COR-L47 (cell line): ENCODE measurements at regions not wholly inside any gene's neighbourhood (a gene's known extent, or its start where the extent isn't known, plus 50 kb on each side); places are given as distances from the start of the nearest gene placed in this dataset.

ENCODE experiments used
- DNase-seq: peaks from one replicate; lab custom pipeline; 2025; lab: John Stamatoyannopoulos, UW

- DNase-seq = no peak
Observed at GRCh38 chr13:104045907-104046306, 979.7 kb upstream of the SLC10A2 start.

GRCh38 chr13:104043184-104043583 is 977.0 kb upstream of the SLC10A2 start:
- no peak for DNase-seq

- DNase-seq = no peak
Observed at GRCh38 chr13:104034891-104035290, 968.7 kb upstream of the SLC10A2 start.

GRCh38 chr13:104025303-104025702 is 959.1 kb upstream of the SLC10A2 start:
- no peak for DNase-seq

GRCh38 chr13:104024416-104025170 is 958.4 kb upstream of the SLC10A2 start:
- no peak for DNase-seq

- no peak for DNase-seq
Observed at GRCh38 chr13:104021806-104022397, 955.7 kb upstream of the SLC10A2 start.

GRCh38 chr13:104017317-104017716 is 951.1 kb upstream of the SLC10A2 start:
- no peak for DNase-seq

GRCh38 chr13:104015646-104016396 is 949.6 kb upstream of the SLC10A2 start:
- no peak for DNase-seq

- DNase-seq = no peak
Observed at GRCh38 chr13:104014803-104015645, 948.8 kb upstream of the SLC10A2 start.

- DNase-seq = no peak
Observed at GRCh38 chr13:104011505-104012241, 945.5 kb upstream of the SLC10A2 start.

GRCh38 chr13:104008541-104009435 is 942.6 kb upstream of the SLC10A2 start:
- DNase-seq = no peak

- no peak for DNase-seq
Observed at GRCh38 chr13:104008075-104008474, 941.9 kb upstream of the SLC10A2 start.

- no peak for DNase-seq
Observed at GRCh38 chr13:104006625-104007075, 940.4 kb upstream of the SLC10A2 start.

- no peak for DNase-seq
Observed at GRCh38 chr13:104004572-104004971, 938.4 kb upstream of the SLC10A2 start.

- no peak for DNase-seq
Observed at GRCh38 chr13:104002216-104002615, 936.0 kb upstream of the SLC10A2 start.

- no peak for DNase-seq
Observed at GRCh38 chr13:104001766-104002165, 935.5 kb upstream of the SLC10A2 start.

- DNase-seq = no peak
Observed at GRCh38 chr13:103996733-103997132, 930.5 kb upstream of the SLC10A2 start.

GRCh38 chr13:103983948-103984347 is 917.7 kb upstream of the SLC10A2 start:
- DNase-seq = no peak

- no peak for DNase-seq
Observed at GRCh38 chr13:103976371-103976770, 910.2 kb upstream of the SLC10A2 start.

- no peak for DNase-seq
Observed at GRCh38 chr13:103973740-103974139, 907.5 kb upstream of the SLC10A2 start.
